Body of pancreas (tissue), 4 donors: ENCODE measurements at regions not wholly inside any gene's neighbourhood (a gene's known extent, or its start where the extent isn't known, plus 50 kb on each side); places are given as distances from the start of the nearest gene placed in this dataset.
"Not testable (repeated sequence)": the region's sequence is repeated elsewhere in the genome, so short reads cannot be mapped to it uniquely, and the experiment has no call there.

Source experiments
- ATAC-seq: fragments of 150-250 bp; one replicate; pipeline ENCODE4 v1.9.1; 2016
- DNase-seq, 4 donors: peaks; one replicate each; pipeline ENCODE4 v3.0.0-alpha.2; 2019
- H3K27ac ChIP-seq, 4 donors: fragments of 200-600 bp; sonication (generic); 1 replicate in 3 of 4; 2 replicates in 1 of 4; pipeline versions ENCODE4 v1.5.1 to v1.6.1; 2016 to 2019; ENCODE audit warnings: mild to moderate bottlenecking in 1 of 4, mixed read lengths in 1 of 4, moderate library complexity in 1 of 4
- H3K27me3 ChIP-seq, 2 donors: fragments of 200-600 bp; sonication (generic); one replicate each; pipeline ENCODE4 v1.6.0; 2016; ENCODE audit warnings: mild to moderate bottlenecking in 1 of 2
- H3K36me3 ChIP-seq, 2 donors: fragments of 200-600 bp; sonication (generic); replicated peaks in 1 of 2; 2 replicates each; pipeline ENCODE4 v1.5.1; 2016; ENCODE audit warnings: low read depth in 2 of 2; ENCODE audit not compliant: insufficient read depth in 1 of 2
- H3K4me1 ChIP-seq: fragments of 200-600 bp; sonication (generic); one replicate; pipeline ENCODE4 v1.6.0; 2016
- H3K4me3 ChIP-seq, 2 donors: fragments of 200-600 bp; sonication (generic); 1 replicate in 1 of 2; 2 replicates in 1 of 2; pipeline ENCODE4 v1.5.1; 2016 to 2019
- H3K9me3 ChIP-seq, 3 donors: fragments of 200-600 bp; sonication (generic); 1 replicate in 2 of 3; 2 replicates in 1 of 3; pipeline ENCODE4 v1.5.1; 2016
- CTCF ChIP-seq, 7 experiments: fragments of 450-650 bp in 4 of 7; fragments of 200-600 bp in 3 of 7; sonication (generic) in 3 of 7; IDR thresholded peaks; one replicate each; pipeline ENCODE4 v1.5.1; 2016 to 2019; ENCODE audit warnings: antibody characterized with exemption in 7 of 7
- POLR2A ChIP-seq, 3 donors: fragments of 450-650 bp; IDR thresholded peaks; one replicate each; pipeline ENCODE4 v1.6.1; 2016; ENCODE audit warnings: antibody characterized with exemption in 3 of 3, mild to moderate bottlenecking in 2 of 3
- WGBS, 2 donors: methylation state at CpG; one replicate each; pipeline ENCODE4 v1.1.5; 2017; 5-methylcytosine and 5-hydroxymethylcytosine counted together
- intact Hi-C: fragments of 100-400 bp; cut with DNase I; formaldehyde crosslinking; loops from one replicate; pipeline ENCODE4 v1.15.1; 2023

GRCh38 chr1:69103705-69104385 is 463.9 kb upstream of the LRRC7 start:
- Histone ChIP-seq H3K4me1 (no peaks in the 10 kb centered on the region), H3K36me3 (no peaks in the 10 kb centered on the region), H3K4me3 (no peak overlapping the region), H3K27me3 (no peaks in the 10 kb centered on the region), H3K27ac (no peak overlapping the region), H3K9me3 (peaks cover 0 to 4% (median 0%) of the 10 kb centered on the region in 3 donors)
- TF ChIP-seq CTCF (IDR thresholded peaks at IDR 0.05) (no peak), POLR2A (IDR thresholded peaks at IDR 0.05) (no peak)
- intact Hi-C loops: no loop called here
- ATAC-seq: no peak
- WGBS, 2 donors: 59% methylated on average over 2 of the region's 2 CpGs
- DNase-seq: no peak

- no peak overlapping the region for H3K27ac ChIP-seq
- intact Hi-C loops: no loop called here
Observed at GRCh38 chr1:69104894-69105293, 462.8 kb upstream of the LRRC7 start.

DNA sequence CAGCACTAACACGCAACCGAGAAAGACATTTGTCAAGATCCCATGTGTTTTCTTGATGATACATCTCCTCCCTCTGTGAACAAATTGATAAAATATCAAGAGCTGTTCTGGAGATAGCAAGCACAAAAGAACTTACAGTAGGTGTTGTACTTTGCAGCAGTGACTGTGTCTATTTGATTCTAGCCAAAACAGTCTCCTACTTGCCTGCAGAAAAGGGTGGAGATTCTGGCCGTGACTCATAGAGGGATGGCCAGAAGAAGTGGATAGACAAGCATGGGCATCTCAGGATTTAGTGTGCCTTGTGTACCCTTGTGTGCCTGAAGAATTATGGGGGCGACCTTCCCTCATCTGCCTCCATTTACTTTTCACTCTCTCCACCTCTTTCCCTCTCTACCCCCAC is 458.4 kb upstream of the LRRC7 start:
- WGBS, 2 donors: 74 to 83% methylated on average over 4 of the region's 4 CpGs
- DNase-seq: no peak
- intact Hi-C loops: no loop called here

More at GRCh38 chr1:69104894-69105293, 462.8 kb upstream of the LRRC7 start:
- DNase-seq (no peak), ATAC-seq (no peak)
- no peak for TF ChIP-seq POLR2A (IDR thresholded peaks at IDR 0.05)
- no peak for TF ChIP-seq CTCF (IDR thresholded peaks at IDR 0.05)
- Histone ChIP-seq H3K36me3 (no peaks in the 10 kb centered on the region), H3K27me3 (no peaks in the 10 kb centered on the region), H3K4me1 (no peaks in the 10 kb centered on the region), H3K9me3 (peaks cover 0 to 4% (median 0%) of the 10 kb centered on the region in 3 donors), H3K4me3 (no peak overlapping the region)

GRCh38 chr1:69110851-69111250 is 456.9 kb upstream of the LRRC7 start:
- Histone ChIP-seq H3K27ac (no peak overlapping the region), H3K9me3 (no peaks in the 10 kb centered on the region), H3K27me3 (no peaks in the 10 kb centered on the region), H3K36me3 (no peaks in the 10 kb centered on the region), H3K4me3 (no peak overlapping the region), H3K4me1 (no peaks in the 10 kb centered on the region)
- 50 to 55% methylated on average over 1 of the region's 1 CpG for WGBS, 2 donors
- ATAC-seq (no peak), DNase-seq (no peak)
- intact Hi-C loops: no loop called here
- no peak for TF ChIP-seq CTCF (IDR thresholded peaks at IDR 0.05)
- TF ChIP-seq POLR2A (IDR thresholded peaks at IDR 0.05): no peak

More for the DNA sequence above, 458.4 kb upstream of the LRRC7 start:
- Histone ChIP-seq H3K9me3 (no peaks in the 10 kb centered on the region), H3K4me3 (no peak overlapping the region), H3K4me1 (no peaks in the 10 kb centered on the region), H3K27ac (no peak overlapping the region), H3K27me3 (no peaks in the 10 kb centered on the region), H3K36me3 (no peaks in the 10 kb centered on the region)
- ATAC-seq: no peak
- TF ChIP-seq POLR2A (IDR thresholded peaks at IDR 0.05) (no peak), CTCF (IDR thresholded peaks at IDR 0.05) (no peak)

DNA sequence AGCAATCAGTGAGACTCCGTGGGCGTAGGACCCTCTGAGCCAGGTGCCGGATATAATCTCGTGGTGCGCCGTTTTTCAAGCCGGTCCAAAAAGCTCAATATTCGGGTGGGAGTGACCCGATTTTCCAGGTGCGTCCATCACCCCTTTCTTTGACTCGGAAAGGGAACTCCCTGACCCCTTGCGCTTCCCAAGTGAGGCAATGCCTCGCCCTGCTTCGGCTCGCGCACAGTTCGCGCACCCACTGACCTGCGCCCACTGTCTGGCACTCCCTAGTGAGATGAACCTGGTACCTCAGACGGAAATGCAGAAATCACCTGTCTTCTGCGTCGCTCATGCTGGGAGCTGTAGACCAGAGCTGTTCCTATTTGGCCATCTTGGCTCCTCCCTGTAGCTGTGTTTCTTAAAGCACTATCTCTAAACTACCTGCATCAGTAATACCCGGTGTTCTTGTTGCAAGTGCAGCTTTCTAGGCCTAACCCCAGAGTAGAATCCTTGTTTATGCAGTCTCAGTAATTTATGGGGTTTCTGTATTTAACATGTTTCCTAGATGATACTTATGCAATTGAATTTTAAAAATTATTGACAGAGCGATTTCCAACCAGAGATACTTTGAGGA is 447.5 kb upstream of the LRRC7 start:
- H3K36me3 ChIP-seq, H3K4me3 ChIP-seq, intact Hi-C loops, DNase-seq, H3K27ac ChIP-seq, H3K4me1 ChIP-seq, H3K9me3 ChIP-seq, ATAC-seq, H3K27me3 ChIP-seq: not testable (repeated sequence)
- WGBS, 2 donors: 82 to 84% methylated on average over 24 of the region's 24 CpGs
